ENCODE measurements at regions not wholly inside any gene's neighbourhood (a gene's known extent, or its start where the extent isn't known, plus 50 kb on each side); places are given as distances from the start of the nearest gene placed in this dataset.

DNA sequence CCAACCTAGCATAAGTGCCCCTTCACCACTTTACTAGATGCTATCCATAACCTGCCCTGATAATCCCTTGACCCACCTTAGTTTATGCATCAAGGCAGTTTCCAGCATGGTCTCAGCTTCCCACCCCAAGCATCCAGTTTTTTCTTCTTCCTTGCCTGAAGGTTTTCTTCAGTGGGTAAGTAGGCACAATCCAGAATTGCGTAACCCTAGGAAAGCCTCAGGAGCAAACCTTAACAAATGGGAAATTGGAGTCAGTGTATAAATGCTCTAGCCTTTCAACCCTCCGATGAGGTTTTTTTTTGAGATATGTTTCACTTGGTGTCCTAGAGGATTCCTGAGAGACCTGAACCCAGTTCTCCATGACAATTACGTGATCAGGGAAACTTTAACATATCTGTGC is 614.0 kb upstream of the BOD1L1 start:
- TF ChIP-seq, protein P1, sequence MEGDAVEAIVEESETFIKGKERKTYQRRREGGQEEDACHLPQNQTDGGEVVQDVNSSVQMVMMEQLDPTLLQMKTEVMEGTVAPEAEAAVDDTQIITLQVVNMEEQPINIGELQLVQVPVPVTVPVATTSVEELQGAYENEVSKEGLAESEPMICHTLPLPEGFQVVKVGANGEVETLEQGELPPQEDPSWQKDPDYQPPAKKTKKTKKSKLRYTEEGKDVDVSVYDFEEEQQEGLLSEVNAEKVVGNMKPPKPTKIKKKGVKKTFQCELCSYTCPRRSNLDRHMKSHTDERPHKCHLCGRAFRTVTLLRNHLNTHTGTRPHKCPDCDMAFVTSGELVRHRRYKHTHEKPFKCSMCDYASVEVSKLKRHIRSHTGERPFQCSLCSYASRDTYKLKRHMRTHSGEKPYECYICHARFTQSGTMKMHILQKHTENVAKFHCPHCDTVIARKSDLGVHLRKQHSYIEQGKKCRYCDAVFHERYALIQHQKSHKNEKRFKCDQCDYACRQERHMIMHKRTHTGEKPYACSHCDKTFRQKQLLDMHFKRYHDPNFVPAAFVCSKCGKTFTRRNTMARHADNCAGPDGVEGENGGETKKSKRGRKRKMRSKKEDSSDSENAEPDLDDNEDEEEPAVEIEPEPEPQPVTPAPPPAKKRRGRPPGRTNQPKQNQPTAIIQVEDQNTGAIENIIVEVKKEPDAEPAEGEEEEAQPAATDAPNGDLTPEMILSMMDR (IDR thresholded peaks at IDR 0.05): no peak
- no peak for TF ChIP-seq EZH2 (IDR thresholded peaks at IDR 0.05)
